ENCODE measurements at regions not wholly inside any gene's neighbourhood (a gene's known extent, or its start where the extent isn't known, plus 50 kb on each side); places are given as distances from the start of the nearest gene placed in this dataset.
"Not testable (repeated sequence)": the region's sequence is repeated elsewhere in the genome, so short reads cannot be mapped to it uniquely, and the experiment has no call there.

DNA sequence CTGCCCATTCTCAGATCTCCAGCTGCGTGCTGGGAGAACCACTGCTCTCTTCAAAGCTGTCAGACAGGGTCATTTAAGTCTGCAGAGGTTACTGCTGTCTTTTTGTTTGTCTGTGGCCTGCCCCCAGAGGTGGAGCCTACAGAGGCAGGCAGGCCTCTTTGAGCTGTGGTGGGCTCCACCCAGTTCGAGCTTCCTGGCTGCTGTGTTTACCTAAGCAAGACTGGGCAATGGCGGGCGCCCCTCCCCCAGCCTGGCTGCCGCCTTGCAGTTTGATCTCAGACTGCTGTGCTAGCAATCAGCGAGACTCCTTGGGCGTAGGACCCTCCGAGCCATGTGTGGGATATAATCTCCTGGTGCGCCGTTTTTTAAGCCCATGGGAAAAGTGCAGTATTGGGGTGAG, 497.3 kb upstream of the SPRED2 start:
- H3K9me3 Mint-ChIP-seq (ENCODE audit: low read depth); H3K27ac Mint-ChIP-seq; DNase-seq; H3K4me3 Mint-ChIP-seq; H3K36me3 Mint-ChIP-seq (ENCODE audit: low read depth); H3K4me1 Mint-ChIP-seq; ATAC-seq; intact Hi-C loops (cut with DNase I, micrococcal nuclease); H3K27me3 Mint-ChIP-seq; CTCF ChIA-PET; POLR2A ChIA-PET: not testable (repeated sequence)

DNA sequence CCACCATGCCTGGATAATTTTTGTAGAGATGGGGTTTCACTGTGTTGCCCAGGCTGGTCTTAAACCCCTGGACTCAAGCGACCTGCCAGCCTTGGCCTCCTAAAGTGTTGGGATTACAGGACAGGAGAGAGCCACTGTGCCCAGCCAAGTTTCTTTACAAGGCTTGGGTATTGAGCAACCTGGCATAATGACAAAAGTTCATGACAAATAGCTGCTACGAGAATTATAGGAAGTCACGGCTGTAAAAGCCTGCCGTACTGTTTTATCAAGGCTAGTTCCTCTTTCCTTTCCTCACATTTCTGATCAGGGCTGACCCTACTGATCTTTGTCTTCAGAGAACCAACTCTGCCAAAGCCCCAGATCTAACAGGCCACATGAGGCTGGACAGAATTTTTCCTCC, 490.4 kb upstream of the SPRED2 start:
- H3K36me3 Mint-ChIP-seq (ENCODE audit: low read depth), result no peaks in the 10 kb centered on the region
- intact Hi-C loops (cut with DNase I, micrococcal nuclease), result no loop called here
- H3K4me3 Mint-ChIP-seq, result no peak overlapping the region
- no peaks in the 10 kb centered on the region for H3K27me3 Mint-ChIP-seq
- peaks cover 4% of the 10 kb centered on the region for H3K9me3 Mint-ChIP-seq (ENCODE audit: low read depth)
- ChIA-PET CTCF (interaction anchor here (1.2 kb wide), 1 partner anchor 9 kb away, joined by 3 read pairs; no protein-coding TSS in a partner anchor), POLR2A (no interaction called here)
- H3K27ac Mint-ChIP-seq, result no peak overlapping the region
- no peaks in the 10 kb centered on the region for H3K4me1 Mint-ChIP-seq
- ATAC-seq (no peak), DNase-seq (no peak)

DNA sequence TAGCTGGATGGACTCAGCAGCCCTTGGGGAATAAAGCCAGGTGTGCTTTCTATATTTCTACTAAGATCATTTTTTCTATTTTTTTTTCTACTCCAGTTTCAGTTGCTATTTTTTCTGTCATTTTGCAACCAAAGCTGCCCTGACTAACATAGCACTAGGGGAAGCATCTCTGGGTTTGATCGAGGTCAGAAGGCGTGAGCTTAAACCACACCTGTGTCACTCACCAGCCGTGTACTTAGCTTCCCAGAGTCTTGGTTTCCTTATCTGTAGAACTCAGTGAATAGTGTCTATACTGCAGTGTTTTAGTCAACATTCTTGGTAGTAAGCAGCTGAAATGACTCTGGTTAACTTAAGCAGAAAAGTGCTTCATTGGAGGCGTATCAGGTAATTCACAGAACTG, 489.6 kb upstream of the SPRED2 start:
- Mint-ChIP-seq H3K4me1 (no peaks in the 10 kb centered on the region), H3K9me3 (ENCODE audit: low read depth) (no peaks in the 10 kb centered on the region), H3K27ac (no peak overlapping the region), H3K4me3 (no peak overlapping the region), H3K27me3 (no peaks in the 10 kb centered on the region), H3K36me3 (ENCODE audit: low read depth) (no peaks in the 10 kb centered on the region)
- peak; percentile 4 for DNase-seq
- ChIA-PET POLR2A (no interaction called here), CTCF (interaction anchor here (1.2 kb wide), 1 partner anchor 8 kb away, joined by 3 read pairs; no protein-coding TSS in a partner anchor)
- intact Hi-C loops (cut with DNase I, micrococcal nuclease), result no loop called here
- ATAC-seq, result peak; percentile 63

DNA sequence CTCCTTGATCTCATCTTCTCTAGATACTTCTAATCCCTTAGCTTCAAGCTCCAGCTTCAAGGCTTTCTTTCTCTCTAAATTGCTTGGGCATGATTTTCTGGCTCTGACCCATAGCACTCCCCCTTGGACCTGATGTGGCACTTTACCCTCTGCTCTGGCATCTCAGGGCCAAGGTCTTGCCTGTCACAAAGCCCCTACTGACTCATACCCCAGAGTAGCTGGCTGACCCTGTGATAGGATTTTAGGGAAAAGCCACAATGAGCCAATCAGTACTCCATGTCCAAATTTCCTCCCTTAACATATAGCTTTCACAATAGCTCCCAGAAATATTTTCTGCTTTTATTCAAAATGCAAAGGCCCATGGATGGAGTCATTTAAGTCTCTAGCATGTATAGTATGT, 488.7 kb upstream of the SPRED2 start:
- H3K4me1 Mint-ChIP-seq, result no peaks in the 10 kb centered on the region
- no peak for DNase-seq
- no peak overlapping the region for H3K4me3 Mint-ChIP-seq
- ChIA-PET CTCF (no interaction called here), POLR2A (no interaction called here)
- no peaks in the 10 kb centered on the region for H3K9me3 Mint-ChIP-seq (ENCODE audit: low read depth)
- no peak overlapping the region for H3K27ac Mint-ChIP-seq
- H3K36me3 Mint-ChIP-seq (ENCODE audit: low read depth), result no peaks in the 10 kb centered on the region
- intact Hi-C loops (cut with DNase I, micrococcal nuclease), result no loop called here
- ATAC-seq, result no peak
- no peaks in the 10 kb centered on the region for H3K27me3 Mint-ChIP-seq

DNA sequence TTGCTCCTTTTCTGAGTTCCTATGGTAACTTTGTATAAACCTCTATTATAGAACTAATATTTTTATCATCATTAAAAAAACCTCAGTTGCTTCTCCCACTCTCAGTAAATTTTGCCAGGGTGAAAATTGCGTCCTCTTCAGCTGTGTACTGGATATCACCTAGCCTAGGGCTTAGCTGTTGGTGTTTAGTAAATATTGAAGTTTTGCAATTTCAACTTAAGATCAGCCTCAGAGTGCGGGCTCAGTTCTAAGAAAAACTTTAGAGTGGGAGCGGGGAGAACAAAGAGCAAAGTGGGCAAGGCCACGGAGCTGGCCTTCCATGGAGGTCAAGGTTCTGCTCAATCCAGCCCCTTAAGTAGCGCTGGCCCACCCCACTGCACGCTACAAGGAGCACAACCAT, 488.3 kb upstream of the SPRED2 start:
- H3K36me3 Mint-ChIP-seq (ENCODE audit: low read depth), result no peaks in the 10 kb centered on the region
- DNase-seq (no peak), ATAC-seq (no peak)
- H3K27ac Mint-ChIP-seq, result no peak overlapping the region
- H3K4me3 Mint-ChIP-seq, result no peak overlapping the region
- no peaks in the 10 kb centered on the region for H3K9me3 Mint-ChIP-seq (ENCODE audit: low read depth)
- H3K27me3 Mint-ChIP-seq, result no peaks in the 10 kb centered on the region
- POLR2A ChIA-PET, result no interaction called here
- CTCF ChIA-PET, result no interaction called here
- no peaks in the 10 kb centered on the region for H3K4me1 Mint-ChIP-seq
- intact Hi-C loops (cut with DNase I, micrococcal nuclease), result no loop called here

DNA sequence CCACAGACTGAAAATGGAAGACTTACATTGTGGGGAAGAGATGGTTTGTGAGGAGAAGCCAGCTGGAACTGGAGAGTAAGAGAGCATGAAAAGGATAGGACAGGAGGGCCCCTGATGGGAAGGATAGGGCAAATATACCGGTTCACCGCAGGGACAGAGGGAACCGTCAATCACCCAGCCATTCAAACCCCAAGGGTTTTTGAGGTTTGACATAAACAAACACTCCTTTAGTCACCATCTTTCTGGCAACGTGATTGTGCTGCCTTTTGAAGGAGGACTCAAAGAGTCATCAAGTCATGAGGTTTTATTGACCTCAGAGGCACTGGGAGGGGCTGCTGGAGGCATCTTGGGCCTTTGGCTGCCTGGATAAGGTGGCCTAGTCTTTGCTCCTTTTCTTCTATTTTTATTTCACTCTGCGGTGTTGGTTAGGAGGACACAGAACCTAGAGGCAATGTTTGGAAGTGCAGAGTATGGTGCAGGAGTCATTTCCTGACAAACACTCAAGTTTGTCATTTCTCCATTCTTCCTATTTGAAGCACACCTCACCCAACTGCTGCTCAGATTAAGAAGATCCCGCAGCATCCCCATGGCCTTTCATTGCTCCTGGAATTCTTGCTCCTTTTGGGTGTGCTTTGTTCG, 487.3 kb upstream of the SPRED2 start:
- Mint-ChIP-seq H3K36me3 (ENCODE audit: low read depth) (no peaks in the 10 kb centered on the region), H3K27ac (no peak overlapping the region), H3K4me3 (no peak overlapping the region), H3K9me3 (ENCODE audit: low read depth) (no peaks in the 10 kb centered on the region), H3K4me1 (no peaks in the 10 kb centered on the region), H3K27me3 (no peaks in the 10 kb centered on the region)
- ATAC-seq (no peak), DNase-seq (no peak)
- CTCF ChIA-PET, result no interaction called here
- POLR2A ChIA-PET, result no interaction called here
- intact Hi-C loops (cut with DNase I, micrococcal nuclease), result no loop called here

DNA sequence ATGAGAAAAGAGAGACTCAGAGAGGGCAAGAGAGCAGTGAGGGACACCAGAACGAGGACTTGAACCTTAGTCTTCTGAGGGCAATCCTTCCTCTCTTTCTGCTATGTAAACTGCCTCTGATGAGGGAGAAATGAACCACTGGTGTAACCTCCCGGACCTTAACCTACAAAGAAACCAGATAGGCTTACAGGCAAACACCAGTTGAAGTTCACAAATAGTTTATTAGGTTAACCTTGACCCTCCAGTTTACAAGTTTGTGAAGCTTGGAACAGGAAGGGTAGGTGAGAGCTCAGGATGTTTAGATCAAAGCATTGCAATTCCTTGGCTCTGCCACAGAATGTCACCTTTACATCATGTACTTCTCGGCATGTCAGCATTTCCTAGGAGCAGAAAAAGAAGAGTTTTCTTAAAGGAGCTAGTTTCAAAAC, 486.4 kb upstream of the SPRED2 start:
- no peak overlapping the region for H3K4me3 Mint-ChIP-seq
- H3K36me3 Mint-ChIP-seq (ENCODE audit: low read depth), result no peaks in the 10 kb centered on the region
- ChIA-PET CTCF (no interaction called here), POLR2A (no interaction called here)
- no peaks in the 10 kb centered on the region for H3K27me3 Mint-ChIP-seq
- no peaks in the 10 kb centered on the region for H3K9me3 Mint-ChIP-seq (ENCODE audit: low read depth)
- intact Hi-C loops (cut with DNase I, micrococcal nuclease), result no loop called here
- DNase-seq (no peak), ATAC-seq (no peak)
- no peak overlapping the region for H3K27ac Mint-ChIP-seq
- H3K4me1 Mint-ChIP-seq, result no peaks in the 10 kb centered on the region

DNA sequence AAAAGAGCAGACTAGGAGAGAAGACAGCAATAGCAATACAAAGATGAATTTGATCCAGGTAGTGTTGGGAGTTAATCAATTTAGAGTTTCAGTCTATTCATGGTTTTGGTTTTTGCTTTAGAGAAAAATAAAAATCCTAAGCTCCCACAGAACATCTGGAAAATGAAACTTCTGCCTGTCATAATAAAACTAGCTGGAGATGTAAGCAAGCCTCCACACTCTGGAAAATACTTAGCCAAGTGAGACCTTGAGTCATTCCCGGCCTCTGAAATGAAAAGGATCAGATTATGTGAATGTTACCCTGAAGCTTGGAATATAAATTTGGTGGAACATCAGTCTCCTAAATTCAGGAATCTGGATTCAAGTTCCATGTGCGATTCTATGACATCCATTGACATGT, 485.6 kb upstream of the SPRED2 start:
- no peak for DNase-seq
- POLR2A ChIA-PET, result no interaction called here
- Mint-ChIP-seq H3K9me3 (ENCODE audit: low read depth) (no peaks in the 10 kb centered on the region), H3K27ac (no peak overlapping the region), H3K4me1 (no peaks in the 10 kb centered on the region), H3K27me3 (no peaks in the 10 kb centered on the region), H3K36me3 (ENCODE audit: low read depth) (no peaks in the 10 kb centered on the region), H3K4me3 (no peak overlapping the region)
- ATAC-seq, result no peak
- intact Hi-C loops (cut with DNase I, micrococcal nuclease), result no loop called here
- CTCF ChIA-PET, result no interaction called here

DNA sequence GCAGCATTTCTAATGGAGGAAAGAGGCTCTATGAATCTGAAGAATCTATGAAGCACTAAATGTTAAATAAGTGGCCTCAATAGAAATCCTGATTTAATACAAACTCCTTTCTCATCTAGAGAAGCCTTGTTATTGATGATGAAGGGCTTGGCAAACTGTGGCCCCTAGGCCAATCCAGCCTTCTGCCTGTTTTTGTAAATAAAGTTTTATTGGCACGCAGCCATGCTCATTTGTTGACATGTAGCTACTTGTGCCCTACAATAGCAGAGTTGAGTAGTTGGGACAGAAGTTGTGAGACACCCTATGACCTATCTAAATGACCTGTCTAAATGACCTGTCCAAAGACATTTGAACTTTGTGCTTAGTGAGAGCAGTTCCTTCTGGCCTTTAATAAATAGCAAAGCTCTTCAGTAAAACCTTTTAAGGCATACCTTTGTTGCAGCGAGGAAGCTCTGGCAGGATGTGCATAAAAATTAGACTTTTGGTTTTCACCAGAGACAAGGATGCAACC, 484.4 kb upstream of the SPRED2 start:
- Mint-ChIP-seq H3K4me1 (no peaks in the 10 kb centered on the region), H3K4me3 (no peak overlapping the region), H3K36me3 (ENCODE audit: low read depth) (no peaks in the 10 kb centered on the region), H3K27ac (no peak overlapping the region), H3K9me3 (ENCODE audit: low read depth) (no peaks in the 10 kb centered on the region), H3K27me3 (no peaks in the 10 kb centered on the region)
- ChIA-PET CTCF (interaction anchor here (0.6 to 0.9 kb wide), 3 partner anchors 15 to 399 kb away, joined by 3 read pairs; no protein-coding TSS in a partner anchor), POLR2A (no interaction called here)
- ATAC-seq (no peak), DNase-seq (no peak)
- intact Hi-C loops (cut with DNase I, micrococcal nuclease), result no loop called here

DNA sequence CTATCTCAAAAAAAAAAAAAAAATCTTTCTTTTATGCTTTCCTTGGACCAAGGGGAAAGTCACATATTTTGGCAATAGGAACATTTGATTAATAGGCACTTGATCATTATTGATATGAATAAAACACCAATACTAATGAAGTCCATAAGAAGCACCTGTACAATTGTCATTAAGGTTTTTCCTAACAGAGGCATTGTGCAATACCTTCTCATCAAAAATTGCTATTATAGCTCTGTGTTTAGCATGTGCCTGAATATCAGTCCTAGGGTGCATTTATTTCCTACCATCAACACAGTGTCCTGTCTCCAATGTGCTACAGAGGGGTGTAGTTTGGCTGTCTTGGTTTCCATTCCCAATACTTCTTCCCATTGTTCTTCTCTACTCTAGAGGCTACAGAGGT, 483.8 kb upstream of the SPRED2 start:
- Mint-ChIP-seq H3K9me3 (ENCODE audit: low read depth) (no peaks in the 10 kb centered on the region), H3K4me1 (no peaks in the 10 kb centered on the region), H3K27me3 (no peaks in the 10 kb centered on the region), H3K36me3 (ENCODE audit: low read depth) (no peaks in the 10 kb centered on the region), H3K4me3 (no peak overlapping the region), H3K27ac (no peak overlapping the region)
- POLR2A ChIA-PET, result no interaction called here
- ATAC-seq (no peak), DNase-seq (no peak)
- intact Hi-C loops (cut with DNase I, micrococcal nuclease), result no loop called here
- CTCF ChIA-PET, result no interaction called here

DNA sequence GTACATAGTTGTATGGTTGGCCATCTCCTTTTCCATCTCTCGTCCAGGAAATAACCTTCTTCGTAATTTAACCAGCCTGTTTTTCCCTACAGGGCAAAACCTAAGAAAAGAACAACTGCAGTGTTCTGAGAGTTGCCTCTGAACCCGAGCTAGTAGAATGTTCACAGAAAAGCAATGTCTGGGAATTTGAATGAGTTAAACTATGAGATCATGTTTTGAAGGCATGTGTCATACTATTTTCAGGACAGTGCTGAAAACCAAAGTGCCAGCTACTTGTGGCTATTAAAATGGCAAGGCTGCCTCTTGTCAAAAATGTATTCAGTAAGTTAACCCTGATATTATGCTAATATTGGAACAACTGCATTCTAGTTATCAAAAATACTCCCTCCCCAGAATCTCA, 482.9 kb upstream of the SPRED2 start:
- no peak for DNase-seq
- CTCF ChIA-PET, result no interaction called here
- no peaks in the 10 kb centered on the region for H3K9me3 Mint-ChIP-seq (ENCODE audit: low read depth)

DNA sequence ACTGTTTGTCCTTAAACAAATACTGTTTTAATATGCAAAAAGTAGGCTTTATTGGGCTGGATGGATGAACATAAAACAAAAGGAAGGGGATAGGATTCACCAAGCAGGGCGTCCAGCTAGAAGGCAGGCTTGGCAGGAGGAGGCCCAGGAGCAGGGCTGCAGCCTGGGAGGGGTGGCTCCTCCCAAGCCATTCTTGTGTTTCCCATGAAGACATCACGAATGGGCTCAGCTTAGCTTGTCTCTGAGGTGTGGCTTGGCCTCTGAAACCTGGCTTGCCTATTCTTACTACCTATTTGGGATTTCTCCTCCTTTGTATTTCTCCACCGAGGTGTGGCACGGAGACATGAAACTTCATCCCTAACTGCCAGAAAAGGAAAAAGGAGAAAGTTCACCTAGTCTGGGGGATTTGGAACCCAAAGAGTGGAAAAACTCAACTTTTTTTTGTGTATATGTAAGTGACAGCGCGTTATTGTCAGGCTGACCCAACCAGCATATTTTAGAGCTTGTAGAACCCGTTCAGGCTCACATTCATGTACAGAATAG, 481.9 kb upstream of the SPRED2 start:
- no peak overlapping the region for H3K27ac Mint-ChIP-seq

More for the DNA sequence above, 482.9 kb upstream of the SPRED2 start:
- H3K4me3 Mint-ChIP-seq, result no peak overlapping the region
- intact Hi-C loops (cut with DNase I, micrococcal nuclease), result no loop called here
- H3K36me3 Mint-ChIP-seq (ENCODE audit: low read depth), result no peaks in the 10 kb centered on the region
- ATAC-seq, result no peak
- H3K4me1 Mint-ChIP-seq, result no peaks in the 10 kb centered on the region
- H3K27ac Mint-ChIP-seq, result no peak overlapping the region
- POLR2A ChIA-PET, result no interaction called here
- no peaks in the 10 kb centered on the region for H3K27me3 Mint-ChIP-seq

More for the DNA sequence above, 481.9 kb upstream of the SPRED2 start:
- ChIA-PET POLR2A (no interaction called here), CTCF (interaction anchor here (1.0 kb wide), 1 partner anchor 8 kb away, joined by 3 read pairs; no protein-coding TSS in a partner anchor)
- Mint-ChIP-seq H3K4me3 (no peak overlapping the region), H3K9me3 (ENCODE audit: low read depth) (no peaks in the 10 kb centered on the region), H3K4me1 (no peaks in the 10 kb centered on the region), H3K36me3 (ENCODE audit: low read depth) (no peaks in the 10 kb centered on the region), H3K27me3 (no peaks in the 10 kb centered on the region)
- no peak for ATAC-seq
- no peak for DNase-seq
- intact Hi-C loops (cut with DNase I, micrococcal nuclease), result no loop called here

All from activated CD4-positive, alpha-beta T cell treated with anti-CD3 and anti-CD28 coated beads for 36 hours (primary cell).